DND-41 (cell line): ENCODE measurements at regions not wholly inside any gene's neighbourhood (a gene's known extent, or its start where the extent isn't known, plus 50 kb on each side); places are given as distances from the start of the nearest gene placed in this dataset.

Source experiments
- EZH2 ChIP-seq: IDR thresholded peaks from 3 replicates; pipeline ENCODE4 v1.6.1; 2012; ENCODE audit warnings: borderline replicate concordance, low read depth, mild to moderate bottlenecking, moderate library complexity, low read length, inconsistent platforms; ENCODE audit not compliant: severe bottlenecking
- TF ChIP-seq, protein P1 (sequence below): IDR thresholded peaks from 2 replicates; pipeline ENCODE4 v1.5.1; 2012; ENCODE audit warnings: borderline replicate concordance, low read length, moderate library complexity, mild to moderate bottlenecking; ENCODE audit not compliant: poor library complexity, severe bottlenecking; ENCODE audit errors: extremely low read depth

- TF ChIP-seq, protein P1, sequence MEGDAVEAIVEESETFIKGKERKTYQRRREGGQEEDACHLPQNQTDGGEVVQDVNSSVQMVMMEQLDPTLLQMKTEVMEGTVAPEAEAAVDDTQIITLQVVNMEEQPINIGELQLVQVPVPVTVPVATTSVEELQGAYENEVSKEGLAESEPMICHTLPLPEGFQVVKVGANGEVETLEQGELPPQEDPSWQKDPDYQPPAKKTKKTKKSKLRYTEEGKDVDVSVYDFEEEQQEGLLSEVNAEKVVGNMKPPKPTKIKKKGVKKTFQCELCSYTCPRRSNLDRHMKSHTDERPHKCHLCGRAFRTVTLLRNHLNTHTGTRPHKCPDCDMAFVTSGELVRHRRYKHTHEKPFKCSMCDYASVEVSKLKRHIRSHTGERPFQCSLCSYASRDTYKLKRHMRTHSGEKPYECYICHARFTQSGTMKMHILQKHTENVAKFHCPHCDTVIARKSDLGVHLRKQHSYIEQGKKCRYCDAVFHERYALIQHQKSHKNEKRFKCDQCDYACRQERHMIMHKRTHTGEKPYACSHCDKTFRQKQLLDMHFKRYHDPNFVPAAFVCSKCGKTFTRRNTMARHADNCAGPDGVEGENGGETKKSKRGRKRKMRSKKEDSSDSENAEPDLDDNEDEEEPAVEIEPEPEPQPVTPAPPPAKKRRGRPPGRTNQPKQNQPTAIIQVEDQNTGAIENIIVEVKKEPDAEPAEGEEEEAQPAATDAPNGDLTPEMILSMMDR = no peak
- TF ChIP-seq EZH2 = no peak
Observed at GRCh38 chr9:2261421-2262103, 246.4 kb downstream of the SMARCA2 start.
